NOMO-1 treated with DMSO at 0.1 percent for 48 hours (cell line): ENCODE measurements at regions not wholly inside any gene's neighbourhood (a gene's known extent, or its start where the extent isn't known, plus 50 kb on each side); places are given as distances from the start of the nearest gene placed in this dataset.

Source experiments
- DNase-seq: peaks from one replicate; lab custom pipeline; 2025; ENCODE audit not compliant: unreplicated experiment; lab: John Stamatoyannopoulos, UW

DNA sequence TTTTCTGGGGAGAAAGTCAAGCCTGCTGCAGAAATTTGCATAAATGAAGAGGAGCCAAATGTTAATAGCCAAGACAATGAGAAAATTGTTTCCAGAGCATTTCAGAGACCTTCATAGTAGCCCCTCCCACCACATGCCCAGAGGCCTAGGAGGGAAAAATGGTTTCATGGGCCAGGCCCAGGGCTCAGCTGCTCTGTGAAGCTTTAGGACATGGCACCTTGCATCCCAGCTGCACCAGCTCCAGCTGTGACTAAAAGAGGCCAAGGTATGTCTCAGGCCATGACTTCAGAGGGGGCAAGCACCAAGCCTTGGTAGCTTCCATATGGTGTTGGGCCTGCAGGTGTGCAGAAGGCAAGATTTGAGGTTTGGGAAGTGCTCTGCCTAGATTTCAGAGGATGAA lies 258.8 kb upstream of the SATB1 start:
- no peak for DNase-seq

DNA sequence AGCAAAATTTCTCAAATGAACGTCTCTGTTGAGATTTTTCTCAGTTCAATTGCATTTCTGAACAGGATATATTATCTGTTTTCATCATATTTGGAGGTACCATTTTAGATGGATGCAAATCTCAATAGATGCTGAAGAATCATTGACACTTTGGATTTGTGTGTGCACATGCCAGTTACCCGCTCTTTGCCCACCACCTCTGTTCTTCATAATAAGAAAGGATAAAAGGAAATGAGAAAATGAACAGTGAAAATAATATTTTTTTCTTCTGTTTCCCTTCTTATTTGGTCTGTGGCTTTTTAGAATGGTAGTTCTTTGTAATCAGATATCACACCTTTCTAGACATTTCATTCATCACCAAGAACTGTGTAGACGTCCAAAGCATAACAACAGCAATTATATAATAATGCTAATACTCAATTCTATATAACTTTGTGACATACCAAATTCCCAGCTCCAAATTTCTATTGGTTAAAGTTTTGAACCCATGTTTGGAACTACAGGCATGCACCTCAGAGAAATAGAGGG lies 256.7 kb upstream of the SATB1 start:
- no peak for DNase-seq

DNA sequence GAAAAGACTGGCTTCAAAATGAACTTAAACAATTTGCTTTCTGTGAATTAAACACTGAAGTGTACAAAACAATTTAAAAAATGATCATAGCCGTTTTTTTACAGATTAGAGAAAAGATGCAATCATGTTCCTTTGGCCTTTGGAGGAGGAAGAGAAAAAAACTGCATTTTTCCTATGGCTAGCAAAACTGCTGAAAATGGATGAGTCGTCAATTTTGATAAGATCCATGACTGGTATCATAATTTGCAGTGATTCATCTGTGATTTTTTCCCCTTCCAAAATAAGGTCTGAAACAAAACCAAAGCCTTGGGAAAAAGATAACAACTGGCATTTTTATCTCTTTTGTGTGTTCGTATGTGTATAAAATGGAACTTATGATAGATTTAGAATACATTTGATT lies 255.6 kb upstream of the SATB1 start:
- DNase-seq: no peak

DNA sequence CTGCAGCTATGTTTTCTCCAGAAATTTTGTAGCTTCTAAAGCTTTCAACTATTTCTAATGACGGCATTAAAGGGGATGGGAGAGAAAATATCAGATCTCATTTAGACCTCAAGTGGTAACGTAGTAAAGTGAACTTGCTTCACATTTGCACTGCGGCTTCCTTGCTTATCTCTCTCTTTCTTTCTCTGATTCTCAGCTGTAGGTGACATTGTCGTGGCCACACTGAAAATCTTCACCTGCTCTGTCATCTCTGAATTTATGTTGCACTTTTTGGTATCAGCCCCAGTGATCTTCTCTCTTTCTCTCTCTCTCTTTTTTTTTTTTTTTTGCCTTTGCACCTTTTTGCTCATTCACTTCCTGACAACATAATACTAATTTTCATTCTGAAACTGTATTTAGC lies 254.1 kb upstream of the SATB1 start:
- DNase-seq: no peak

DNA sequence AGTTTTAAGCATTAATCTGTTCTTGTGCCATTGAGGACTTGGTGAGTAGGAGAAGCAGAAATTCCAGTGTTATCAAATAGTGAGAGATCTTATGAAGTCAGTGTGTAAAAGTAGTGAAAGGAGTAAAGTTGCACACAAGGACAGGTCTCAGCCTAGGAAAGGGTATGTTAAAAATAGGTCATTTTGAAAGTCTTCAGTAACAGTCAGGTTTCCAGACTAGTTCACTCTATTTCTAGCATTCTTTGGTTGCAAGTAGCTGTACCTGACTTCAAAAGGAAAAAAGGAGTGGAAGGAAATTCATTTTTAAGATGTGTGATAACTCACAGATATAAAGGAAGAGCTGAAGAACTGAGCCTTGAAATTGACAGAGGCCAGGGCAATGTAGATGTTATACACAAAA lies 250.1 kb upstream of the SATB1 start:
- DNase-seq: no peak

DNA sequence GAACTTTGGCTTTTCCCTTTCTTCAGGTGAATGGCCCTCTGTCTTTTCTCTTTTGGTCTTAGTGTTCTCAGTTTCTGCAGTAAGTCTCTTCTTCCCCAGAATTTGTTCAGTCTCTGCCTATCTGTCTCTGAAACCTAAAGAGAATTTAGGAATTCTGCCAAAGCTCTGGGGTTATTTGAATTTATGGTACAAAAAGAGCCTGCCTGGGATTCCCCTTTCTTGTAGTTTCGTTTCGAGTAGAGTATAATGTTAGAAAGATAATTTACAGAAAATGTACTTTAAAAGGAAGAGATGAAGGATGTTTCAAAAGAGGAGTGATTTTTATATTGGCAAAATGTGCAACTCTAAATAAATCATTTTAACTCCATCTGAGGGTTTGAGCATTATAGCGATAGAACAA lies 247.4 kb upstream of the SATB1 start:
- no peak for DNase-seq

DNA sequence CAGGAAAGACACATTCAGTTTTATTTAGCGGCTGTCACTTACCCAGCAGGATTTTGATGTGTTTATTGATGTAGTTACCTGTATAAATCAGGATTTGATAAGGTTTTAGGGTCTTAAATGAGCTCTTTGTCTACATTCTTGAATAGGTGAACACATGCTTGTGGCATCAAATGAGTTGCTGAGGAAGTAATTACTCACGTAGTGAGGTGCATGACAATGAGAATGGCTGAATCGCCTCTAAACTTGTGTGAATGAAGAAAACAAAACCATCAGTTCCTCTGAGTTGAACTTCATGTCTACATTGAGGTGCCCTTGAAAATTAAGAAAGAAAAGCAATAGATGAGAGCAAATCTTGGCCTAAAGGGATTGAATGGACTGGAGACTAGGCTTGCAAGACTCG lies 245.6 kb upstream of the SATB1 start:
- no peak for DNase-seq

DNA sequence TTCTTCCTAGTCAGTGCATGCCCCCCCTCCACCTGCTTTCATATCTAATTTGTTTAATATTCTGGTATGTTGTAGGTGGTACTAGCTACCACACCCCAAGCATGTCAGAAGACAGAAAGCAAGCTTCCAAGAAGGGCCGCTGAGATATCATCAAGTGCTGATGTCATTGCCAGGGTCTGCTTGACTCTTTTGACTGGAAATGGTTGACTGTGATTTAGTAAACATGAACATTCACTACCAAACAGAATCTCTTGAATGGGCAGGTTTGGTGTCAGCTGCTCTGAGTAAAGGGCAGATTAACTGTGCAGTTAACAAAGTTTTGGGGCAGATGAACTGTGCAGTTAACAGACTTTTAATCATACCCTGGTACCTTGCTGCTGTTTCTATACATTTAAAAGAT lies 244.2 kb upstream of the SATB1 start:
- DNase-seq: no peak

DNA sequence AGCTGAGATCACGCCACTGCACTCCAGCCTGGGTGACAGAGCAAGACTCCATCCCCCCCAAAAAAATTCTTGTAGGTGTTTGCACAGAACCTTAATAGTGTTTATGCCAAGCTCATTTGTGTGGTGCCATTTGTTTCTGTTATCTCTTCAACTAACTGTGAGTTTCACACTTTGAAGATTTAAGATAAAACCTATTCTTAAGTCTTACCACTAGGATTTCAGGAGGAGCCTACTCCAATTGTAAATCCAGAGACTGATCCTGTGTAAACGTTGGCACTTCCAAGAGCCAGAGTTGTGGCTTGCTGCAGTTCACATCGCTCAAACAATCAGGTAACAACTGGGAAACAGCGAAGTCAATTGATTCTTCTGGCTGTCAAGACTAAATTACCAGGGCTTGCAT lies 242.4 kb upstream of the SATB1 start:
- DNase-seq: no peak

DNA sequence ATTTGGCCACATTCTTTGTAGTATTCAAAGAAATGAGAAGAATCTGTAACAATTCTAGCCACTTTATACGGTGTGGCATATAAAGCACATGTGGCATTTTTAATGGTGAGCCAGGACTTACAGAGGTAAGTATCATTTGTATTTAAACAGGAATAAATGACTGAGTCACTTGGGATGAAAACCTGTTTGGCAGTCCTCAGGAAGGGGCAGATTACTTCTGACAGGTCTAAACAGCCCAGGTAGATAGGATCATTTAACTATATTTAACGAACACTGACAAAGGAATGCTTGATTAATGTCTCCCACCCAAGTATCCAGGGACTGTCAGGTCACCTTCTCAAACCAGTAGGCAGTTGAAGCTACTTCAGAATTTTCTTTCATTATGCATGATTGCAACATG lies 241.5 kb upstream of the SATB1 start:
- DNase-seq: no peak

DNA sequence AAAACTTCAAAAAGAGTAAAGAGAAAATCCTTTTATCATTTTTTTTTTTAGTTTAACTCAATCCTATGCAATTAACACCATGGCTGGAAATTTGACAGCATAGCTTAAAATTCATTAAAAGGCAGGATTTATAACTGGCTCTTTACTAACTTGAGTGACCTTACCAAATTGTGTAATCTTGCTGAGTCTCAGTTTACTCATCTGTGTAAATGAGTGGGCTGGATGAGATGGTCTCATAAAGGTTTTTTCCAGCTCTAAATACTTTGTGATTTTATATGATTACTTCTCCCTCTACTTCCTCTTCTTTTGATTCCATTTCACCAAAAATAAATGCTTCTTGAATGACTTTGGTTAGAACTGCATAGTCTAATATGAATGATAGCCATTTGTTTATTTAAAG lies 234.9 kb upstream of the SATB1 start:
- DNase-seq: no peak

DNA sequence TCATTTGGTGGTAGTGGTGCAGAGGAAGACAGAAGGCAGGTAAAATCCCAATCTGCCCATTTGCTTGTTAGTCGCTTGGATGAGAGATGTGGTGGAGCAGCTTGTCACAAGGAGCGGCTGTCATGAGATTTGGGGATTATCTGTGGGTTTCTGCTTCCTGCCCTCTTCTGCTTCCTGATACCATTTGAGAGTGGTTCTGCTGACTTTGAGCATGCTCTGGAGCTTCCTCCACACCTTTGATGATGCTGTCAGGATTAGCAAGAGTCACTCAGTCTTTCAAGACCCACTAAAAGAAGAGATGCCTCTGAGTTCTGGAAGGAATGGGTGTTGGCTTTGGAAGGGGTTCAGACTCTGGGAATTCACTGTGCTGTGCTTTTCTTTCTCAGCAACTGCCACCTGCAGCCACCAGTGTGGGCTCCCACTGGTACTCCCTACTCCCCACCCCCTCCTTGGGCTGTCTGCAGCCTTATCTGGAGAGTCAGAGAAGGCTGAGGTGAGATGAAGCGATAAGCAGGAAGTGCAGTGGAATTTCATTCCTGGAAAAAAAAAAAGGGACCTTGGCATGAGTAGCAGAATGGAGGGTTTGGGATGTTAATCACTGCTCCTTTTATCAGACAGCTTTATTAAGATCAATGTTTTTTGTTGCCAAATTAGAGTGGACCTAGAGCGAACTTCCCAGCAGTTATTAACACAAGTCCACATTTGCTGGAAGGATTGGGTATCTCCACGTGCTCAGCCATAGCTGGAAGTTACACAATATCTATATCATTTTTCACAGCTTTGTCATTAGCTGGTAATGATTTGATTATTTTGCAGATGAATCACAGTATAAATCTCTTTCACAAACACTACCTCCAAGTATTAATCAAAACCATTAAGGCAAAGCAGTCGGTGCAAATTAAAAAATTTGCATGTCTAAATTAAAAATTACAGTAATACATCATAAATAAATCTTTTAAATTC lies 233.0 kb upstream of the SATB1 start:
- DNase-seq: no peak

DNA sequence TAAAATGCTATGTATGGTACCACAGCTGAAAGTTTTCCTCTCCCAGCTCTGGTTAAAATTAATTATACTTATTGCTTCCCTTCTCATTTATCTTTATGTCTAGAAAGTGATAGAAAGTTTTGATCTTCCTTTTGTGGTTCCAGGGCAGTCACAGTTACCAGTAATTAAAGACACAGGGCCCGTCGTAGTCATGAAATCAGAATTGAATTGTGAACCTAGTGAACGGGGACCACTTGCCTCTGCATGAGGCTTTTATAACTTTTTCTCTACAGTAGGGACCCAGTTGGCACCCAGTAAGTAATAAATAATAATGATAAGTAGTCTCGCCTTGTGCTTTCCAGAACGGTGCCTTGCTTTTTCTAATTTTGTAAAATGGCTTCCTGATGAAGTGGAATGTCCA lies 231.7 kb upstream of the SATB1 start:
- DNase-seq: no peak

DNA sequence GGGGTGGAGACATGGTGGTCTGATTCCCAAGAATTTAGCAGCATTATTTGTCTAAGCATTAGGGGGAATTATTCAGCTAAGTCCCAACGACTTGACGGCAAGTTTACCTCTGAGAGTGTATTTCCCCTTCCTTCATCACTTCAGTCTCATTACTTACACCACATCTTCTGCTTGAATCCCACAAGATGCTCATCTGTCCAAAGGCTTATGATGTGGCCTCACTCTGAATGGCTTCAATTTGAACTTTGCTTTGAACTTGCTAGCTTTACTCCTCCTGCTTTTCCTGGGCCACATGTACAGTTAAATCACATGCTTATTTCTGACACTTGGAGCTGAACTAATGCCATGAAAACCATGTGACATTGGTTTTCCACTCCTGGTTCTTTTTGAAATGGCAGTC lies 231.3 kb upstream of the SATB1 start:
- DNase-seq: no peak

DNA sequence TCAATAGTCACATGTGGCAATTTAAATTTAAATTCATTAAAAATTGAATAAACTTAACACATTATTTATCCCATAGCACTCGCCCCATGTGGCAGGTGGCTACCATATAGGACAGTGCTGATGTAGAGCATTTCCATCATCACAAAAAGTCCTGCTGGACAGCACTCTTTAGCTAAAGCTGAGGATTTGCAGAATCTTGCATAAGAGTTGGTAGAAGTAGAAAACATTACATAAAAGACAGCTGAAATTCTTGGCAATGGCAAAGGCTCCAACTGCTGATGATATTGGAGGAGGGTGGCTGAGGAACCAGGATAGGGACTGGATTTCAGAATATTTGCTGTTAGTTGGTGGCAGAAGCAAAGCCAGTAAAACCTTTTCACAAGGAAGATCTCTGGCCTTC lies 230.7 kb upstream of the SATB1 start:
- no peak for DNase-seq

DNA sequence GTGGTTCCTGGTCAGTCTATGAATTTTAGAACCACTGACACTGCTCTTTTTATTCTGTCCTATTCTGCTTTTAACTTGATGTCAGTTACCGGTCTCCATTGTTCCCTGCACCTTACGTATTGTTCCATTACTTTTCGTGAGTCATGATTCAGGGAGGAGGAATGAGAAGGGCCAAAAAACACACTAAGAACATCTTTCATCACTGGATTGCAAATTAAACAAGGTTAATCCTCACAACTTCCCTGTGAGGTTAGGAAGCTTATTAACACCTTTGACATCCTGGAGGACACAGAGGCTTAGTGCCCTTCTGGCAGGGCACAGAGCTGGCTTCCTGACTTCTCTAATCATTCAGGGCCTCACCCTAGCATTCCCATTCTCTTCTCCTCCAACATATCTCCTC lies 227.6 kb upstream of the SATB1 start:
- no peak for DNase-seq

DNA sequence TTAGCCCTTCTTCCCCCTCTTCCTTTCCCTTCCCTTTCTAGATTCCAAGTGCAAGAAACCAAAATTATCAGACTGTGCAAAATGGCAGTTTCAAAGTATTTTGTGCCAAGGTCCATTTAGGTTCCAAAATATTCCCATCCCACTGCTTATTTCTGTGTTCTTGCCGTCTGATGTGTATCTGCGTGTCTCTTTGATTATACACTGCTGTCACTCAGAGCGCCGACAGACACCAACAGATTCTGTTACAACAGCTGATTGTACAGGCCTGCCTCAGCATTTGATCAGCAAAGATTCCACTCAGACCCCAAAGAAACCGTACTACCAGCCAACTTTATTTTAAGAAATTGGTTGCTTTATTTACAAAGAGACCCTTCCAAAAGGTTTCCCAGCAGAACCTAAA lies 225.6 kb upstream of the SATB1 start:
- DNase-seq: no peak

DNA sequence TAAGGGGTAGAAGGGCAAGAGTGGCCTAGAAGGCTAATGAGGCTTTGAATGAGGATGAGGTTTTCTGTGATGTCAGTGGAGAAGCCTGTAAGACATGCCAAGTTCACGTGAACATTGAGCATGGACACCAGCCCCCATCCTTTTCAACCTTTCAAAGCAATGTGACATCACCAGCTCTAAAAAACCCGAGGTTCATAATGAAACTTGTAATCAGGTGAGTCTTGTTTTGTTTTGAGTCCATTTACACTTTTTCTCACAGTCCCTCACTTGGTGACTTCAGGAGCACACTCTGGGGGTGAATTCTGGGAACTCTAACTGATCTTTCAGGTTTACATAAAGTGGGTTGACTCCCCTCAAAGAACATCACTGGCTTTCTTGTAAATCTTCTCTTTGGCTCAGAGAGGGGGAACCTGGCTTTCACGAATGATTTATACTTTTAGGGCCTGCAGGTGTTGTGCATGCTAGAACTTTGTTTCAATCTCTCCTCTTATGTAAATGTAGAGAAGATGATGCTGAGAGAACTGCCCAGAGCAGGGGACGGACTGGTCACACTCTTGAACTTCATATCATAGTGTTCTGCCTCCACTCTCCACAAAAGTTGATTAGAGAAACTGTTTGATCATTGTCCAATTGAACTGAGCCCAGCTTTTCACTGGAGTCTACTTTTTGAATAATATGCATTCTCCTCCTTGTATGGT lies 224.7 kb upstream of the SATB1 start:
- no peak for DNase-seq

DNA sequence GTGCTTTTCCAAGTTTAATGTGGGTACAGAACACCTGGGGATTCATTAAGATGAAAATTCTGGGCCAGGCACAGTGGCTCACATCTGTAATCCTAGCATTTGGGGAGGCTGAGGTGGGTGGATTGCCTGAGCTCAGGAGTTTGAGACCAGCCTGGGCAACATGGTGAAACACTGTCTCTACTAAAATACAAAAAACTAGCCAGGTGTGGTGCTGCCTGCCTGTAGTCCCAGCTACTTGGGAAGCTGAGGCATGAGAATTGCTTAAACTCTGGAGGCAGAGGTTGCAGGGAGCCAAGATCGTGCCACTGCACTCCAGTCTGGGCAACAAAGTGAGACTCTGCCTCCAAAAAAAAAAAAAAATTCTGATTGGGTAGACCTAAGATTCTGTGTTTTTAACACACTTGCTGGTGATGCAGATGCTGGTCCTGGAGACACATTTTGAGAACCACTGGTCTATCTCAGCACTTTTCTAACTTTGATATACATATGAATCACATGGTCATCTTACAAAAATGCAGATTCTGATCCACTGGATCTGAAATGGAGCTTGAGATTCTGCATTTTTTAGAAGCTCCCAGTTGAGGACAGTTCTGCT lies 223.8 kb upstream of the SATB1 start:
- no peak for DNase-seq

DNA sequence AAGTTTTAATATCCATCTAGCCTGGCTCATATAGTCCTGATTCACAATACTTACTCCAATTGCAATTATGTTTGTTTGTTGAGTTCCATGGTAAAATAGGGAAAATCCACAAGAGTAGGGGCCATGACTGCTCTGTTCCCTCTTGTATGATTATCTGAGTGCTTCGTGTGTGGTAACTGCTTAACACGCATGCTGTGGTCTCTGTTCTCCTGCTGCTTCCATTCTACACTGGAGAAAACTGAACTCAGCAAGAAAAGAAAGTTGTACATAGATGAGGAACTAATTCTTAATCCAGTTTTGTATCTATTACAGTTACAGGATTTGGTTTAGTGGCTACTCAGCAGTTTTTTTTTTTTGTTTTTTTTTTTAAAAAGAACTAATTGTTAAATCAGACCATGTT lies 223.0 kb upstream of the SATB1 start:
- no peak for DNase-seq

DNA sequence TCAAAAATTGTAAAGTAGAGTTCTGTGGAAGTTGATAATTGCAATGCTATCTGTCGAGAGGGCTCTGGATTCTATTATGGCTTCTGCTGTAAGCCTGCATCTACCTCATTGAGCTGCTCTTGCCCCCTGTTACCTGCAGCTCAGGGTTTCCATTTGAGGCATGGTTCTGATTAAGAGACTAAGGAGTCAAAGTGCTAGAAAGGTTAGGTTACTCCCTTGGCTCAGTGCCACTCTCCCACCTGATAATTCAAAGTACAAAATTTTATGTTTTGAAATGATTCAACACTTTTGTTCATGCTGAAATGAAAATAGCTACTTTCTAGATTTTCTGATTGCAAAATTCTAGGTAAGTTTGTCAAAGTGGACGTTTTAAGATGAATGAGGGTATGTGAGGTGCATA lies 220.5 kb upstream of the SATB1 start:
- no peak for DNase-seq

DNA sequence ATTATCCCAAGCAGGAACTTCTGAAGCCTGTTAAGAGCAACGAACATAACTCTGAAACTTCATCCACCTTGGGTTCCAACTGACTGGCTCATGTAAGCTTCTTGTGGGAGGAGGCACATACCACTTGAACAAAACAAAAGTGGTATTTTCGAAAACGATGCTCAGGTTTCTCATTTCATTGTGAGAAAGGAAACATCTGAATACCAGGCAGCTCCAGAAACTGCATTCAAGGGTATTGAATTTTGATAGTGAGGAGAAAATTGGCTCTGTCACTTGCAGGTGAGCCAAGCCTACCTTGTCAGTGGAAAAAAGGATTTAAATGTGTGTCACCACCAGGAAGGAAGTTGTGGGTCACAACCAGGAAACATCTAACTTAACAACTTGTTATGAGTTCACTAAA lies 218.1 kb upstream of the SATB1 start:
- DNase-seq: no peak
